ENCODE measurements at regions not wholly inside any gene's neighbourhood (a gene's known extent, or its start where the extent isn't known, plus 50 kb on each side); places are given as distances from the start of the nearest gene placed in this dataset.
"Not testable (repeated sequence)": the region's sequence is repeated elsewhere in the genome, so short reads cannot be mapped to it uniquely, and the experiment has no call there.

DNA sequence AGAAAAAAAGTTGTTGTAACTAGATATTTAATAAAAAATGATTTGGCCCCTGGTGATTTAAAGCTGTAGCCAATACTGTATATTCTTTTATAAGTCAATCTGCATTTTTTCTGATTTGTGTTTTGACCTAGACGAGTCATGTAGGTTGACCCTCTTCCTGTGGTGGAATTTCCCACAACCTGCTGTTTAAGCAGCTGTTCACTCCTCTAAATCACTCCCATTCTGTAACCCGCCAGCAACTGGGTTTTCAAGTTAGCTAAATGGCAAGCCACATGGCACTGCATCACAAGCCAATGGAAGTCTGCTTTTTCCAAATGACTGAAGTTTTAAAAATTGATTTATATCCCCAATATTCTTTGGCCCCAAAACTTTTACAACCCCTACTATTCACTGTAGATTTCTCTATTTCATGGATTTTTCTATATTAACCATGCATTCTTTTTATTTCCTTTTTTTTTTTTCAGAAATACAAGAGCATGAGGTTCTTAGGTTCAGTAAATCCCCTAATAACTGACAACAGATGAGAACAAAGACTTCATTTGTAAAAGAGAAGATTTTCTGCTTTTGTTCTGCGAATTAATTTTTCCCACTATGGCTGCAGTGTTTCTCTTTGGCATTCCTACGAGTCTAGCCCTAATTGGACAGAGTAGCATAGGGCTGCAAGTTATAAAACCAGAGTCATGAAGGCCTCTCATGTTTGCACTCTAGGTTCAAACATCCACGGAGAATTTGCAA, 184.5 kb upstream of the TLE4 start:
- peak; percentile 26 for DNase-seq (ENCODE audit: low spot score)

DNA sequence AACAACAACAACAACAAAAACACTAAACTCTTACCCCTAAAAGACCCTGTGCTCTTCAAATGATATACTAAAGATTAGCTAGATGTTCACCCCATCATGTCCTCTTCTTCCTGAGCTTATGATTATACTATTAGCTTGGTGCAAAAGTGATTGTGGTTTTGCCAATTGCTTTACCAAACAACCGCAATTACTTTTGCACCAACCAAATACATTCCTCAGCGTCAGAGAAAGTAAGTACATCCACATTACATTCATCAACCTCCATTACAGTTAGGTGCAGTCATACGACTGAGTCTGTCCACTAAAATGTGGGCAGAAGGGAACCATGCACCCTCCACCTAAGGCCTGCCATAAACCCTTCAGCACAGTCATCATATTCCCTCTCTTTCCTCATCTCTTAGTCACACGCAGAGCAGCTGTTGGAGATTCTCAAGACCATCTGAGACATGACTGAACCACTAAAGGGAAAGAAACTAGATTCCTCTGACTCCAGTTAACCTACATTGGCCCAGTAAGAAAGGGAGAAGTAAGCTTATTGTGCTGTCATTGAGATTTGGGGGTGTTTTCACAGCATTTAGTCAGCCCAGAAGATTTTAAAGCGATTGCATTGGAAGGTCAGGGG, 181.6 kb upstream of the TLE4 start:
- DNase-seq (ENCODE audit: low spot score), result no peak

DNA sequence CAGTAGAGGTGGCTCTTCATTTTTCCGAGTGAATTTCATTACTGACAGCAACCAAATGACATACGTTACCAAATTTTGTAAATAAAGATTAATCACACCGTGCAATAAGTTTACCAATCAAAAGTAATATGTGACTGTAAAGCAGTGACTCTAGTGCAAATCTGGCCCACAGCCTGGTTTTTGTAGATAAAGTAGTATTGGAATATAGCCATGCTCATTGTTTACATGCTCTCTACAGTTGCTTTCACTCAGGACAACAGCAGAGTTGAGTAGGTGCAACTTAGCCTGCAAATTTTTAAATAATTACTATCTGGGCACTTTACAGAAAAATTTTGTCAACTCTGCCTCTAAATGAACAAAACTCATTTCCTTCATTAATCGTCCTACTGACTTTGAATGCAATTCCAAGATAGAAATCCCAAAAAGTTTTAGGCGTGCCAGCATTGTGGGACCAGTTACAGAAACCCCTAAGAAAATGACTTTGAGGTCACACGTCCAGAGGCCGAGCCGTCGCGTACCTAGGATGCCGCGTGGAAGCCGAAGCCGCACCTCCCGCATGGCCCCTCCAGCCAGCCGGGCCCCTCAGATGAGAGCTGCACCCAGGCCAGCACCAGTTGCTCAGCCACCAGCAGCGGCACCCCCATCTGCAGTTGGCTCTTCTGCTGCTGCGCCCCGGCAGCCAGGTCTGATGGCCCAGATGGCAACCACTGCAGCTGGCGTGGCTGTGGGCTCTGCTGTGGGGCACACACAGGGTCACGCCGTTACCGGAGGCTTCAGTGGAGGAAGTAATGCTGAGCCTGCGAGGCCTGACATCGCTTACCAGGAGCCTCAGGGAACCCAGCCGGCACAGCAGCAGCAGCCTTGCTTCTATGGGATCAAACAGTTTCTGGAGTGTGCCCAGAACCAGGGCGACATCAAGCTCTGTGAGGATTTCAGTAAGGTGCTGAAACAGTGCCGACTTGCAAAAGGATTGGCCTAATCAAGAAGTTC, 180.7 kb upstream of the TLE4 start:
- no peak for DNase-seq (ENCODE audit: low spot score)

DNA sequence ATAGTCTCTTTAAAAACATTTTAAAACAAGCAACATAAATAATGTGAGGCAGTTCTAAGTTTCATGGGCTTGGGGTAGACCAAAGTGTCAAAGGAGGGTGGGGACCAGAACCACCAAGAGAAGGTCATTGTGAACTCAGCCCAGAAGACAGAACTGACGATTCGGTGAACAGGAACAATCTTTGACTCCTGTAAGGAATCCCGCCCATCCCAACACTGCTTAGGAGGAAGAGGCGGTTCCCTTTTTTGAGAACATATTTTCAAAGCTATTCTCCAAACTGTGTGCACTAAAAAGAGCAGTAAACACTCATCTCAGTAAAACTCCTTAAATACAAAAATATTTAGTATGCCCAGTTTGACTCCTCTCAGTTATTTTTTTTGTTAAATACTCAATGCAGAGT, 176.5 kb upstream of the TLE4 start:
- DNase-seq (ENCODE audit: low spot score), result no peak

DNA sequence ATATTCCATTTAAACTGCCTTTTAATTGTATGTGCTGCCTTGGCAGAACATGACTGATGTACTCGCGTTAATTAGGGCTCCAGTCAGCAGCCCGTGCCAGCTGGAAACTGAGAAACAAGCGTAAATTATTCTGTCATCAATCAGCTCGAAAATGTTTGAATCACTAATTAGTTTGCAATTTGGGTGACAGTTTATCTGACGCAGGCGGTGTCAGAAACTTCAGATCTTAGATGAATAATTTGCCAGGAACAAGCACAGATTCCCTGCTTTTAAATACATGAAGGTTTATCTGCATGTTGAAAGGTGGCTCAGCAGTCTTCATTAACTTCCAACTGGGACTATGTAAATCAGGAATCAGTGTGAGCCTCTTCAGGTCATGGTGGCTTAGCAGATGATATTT, 176.0 kb upstream of the TLE4 start:
- DNase-seq (ENCODE audit: low spot score), result no peak

DNA sequence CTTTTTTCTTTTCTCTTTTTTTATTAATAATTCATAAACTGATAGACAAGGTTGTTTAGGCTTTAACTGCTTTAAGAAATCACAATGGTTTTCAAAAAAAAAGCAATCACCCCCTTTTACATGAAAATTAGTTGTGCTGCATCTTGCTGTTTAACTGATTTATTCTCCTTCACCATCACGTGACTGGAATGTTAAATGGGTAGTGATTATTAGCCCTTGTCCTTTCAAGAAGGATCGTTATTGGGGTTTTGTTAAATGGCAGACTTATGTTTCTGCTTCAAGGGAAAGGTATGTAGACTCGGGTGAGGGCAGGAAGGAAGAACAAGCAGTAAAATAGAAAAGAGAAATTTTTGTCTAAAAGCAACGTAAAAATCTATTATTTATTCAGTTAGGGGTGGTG, 175.6 kb upstream of the TLE4 start:
- no peak for DNase-seq (ENCODE audit: low spot score)

DNA sequence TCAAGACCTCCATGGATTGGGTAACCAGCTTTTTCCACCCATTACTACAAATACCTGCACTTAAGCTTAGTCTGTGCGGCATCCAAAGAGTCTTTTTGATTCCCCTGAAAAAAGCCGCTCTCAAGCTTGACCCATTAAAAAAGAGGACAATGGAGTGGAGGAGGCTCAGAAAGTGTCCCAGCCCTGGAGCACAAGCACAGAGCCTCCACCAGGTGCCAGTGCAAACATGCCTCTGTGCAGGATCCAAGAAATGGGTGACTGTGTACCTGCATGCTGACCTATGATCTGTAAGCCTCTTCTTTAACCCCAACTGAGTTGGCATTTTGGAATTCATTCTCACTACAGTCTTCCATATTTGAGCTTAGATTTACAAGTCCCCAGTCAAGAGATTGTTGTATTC, 168.3 kb upstream of the TLE4 start:
- DNase-seq (ENCODE audit: low spot score), result no peak

DNA sequence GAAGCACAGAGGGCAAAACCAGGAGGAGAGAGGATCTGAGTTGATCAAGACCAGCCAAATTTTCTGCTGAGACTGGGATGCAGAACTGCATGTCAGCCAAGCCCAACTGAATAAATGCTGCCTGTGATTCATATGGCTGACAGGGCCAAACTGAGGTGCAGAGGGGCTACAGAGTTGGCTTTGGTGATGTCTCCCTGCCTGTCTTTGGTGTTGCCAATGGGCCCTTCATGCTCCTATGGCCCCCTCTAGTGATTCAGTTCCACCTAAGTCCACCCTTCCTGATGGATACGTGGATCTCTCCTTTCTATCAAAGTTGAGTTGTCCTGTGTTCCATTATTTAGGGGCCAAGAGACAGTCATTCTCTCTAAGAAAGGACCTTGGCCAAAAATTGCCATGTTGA, 163.6 kb upstream of the TLE4 start:
- DNase-seq (ENCODE audit: low spot score), result no peak

DNA sequence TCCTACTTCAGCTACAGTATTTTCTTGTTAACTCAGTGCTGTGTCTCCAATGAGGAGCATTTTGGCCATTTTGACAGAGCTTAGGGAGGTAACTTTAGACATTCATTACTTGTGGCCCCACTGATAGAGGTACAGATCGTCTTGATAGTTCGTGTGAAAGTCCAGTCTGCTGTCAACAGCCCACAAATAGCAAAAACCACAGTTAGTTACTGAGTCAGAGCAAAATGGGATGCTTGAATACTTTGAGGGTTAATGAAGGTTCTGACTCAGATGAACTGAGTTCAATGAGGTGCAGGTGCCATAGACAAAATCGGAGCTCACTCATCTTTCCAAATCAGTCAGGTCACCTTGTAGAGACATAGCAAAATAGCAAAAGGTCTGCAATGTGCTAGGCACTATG, 163.1 kb upstream of the TLE4 start:
- DNase-seq (ENCODE audit: low spot score), result no peak

DNA sequence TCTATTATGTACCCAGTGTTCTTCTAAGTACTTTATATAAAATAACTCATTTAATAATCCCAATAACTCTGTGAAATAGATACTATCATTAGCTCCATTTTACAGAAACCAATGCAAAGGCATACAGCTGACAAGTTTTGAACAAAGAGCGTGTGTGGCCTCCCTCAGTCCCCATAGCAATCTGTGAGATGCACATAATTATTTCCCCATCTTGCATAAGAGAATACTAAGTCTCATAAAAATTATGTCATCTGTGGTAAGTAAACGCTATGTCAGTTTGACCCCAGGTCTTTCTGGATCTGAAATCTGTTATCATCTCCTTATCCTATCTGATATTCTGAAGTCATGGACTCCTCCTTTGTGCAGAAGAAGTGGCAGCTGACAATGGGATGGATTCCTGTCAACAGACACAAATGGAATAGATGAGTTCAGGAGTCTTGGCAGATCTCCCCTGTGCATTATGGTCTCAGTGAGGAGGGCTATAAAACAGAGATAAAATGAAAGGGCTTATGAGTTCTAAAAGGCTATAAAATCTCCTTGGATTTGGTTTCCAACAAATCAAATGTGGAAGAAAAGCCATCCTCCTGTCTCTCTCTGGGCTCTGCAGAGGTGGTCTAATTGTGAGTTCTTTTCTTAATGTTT, 162.5 kb upstream of the TLE4 start:
- DNase-seq (ENCODE audit: low spot score), result no peak

DNA sequence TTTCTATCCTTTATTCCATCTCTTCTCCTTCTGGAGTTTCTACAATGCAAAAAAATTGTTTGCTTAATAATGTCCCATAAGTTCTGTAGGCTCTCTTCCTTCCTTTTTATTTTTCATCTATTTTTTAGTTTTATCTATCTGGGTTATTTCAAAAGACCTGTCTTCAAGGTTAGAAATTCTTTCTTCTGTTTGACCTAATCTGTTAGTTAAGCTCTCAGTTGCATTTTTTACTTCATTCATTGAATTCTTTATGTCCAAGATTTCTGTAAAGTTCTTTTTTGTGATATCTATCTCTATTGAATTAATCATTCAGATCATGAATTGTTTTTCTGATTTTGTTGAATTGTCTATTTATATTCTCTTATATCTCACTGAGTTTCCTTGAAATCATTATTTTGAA, 145.9 kb upstream of the TLE4 start:
- no peak for DNase-seq (ENCODE audit: low spot score)

DNA sequence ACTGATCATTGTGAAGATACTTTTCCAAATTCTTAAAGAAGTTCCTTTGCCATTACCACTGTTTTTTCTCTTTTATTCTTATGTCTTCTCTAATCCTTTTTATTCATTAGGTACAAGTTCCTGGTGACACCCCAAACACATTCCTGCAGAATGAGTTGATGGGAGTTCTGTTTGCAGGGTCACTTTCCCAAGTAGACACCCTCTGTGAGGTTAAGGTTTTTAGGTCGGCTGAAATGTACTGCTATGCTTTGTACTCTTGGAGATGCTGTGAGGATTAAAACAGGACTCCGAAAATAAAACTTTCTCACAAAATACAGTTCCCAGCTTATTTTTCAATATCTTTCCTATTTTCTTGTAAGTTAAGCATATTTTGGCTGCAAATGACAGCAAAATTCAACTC, 143.3 kb upstream of the TLE4 start:
- DNase-seq (ENCODE audit: low spot score), result no peak

DNA sequence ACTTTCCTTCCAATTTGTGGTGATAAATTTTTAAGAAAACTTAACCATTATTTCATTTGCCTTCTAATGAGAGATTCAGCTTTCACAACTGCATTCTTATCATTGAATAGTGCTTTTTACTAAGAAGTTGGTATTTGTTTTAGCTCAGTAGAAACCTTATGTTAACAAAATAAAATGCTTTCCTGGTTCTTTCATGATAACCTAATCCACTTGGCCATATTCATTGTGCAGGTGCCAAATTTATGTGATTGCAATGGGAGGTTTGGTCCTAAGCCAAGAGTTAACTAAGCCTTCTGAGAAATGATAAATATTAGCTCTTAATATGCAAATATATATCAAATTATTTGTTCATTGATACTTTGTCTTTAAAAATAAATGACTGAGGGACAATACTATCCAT, 141.1 kb upstream of the TLE4 start:
- no peak for DNase-seq (ENCODE audit: low spot score)

DNA sequence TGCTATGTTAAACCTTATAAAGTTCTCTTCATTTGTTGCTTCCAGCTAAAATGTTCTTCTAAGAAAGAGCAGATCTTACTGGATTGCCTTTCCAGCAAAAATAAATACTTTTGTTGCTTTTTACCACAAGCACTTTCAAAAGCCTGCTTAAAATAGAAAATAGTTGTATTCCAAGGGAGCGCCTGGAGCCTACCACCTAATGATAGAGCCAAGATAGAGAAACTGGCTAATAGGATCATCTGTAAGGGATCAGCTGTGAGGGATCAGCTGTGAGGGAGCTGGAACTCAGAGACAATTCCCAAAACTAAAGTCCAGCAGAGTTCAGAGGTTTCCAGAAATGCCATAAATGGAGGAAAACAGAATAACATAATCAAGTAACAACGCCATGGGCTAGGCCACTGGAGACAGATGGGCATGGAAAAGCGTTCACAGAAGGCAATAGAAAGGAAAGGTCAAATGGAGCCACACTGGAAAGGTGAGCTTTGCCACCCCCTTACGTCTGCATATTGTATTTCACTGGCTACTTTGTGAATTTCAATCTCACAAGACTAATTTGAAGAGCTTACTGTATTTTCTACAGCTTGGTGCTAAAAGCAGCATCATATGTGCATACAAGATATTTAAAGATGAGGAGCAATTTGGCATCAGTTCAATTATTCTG, 140.6 kb upstream of the TLE4 start:
- DNase-seq (ENCODE audit: low spot score), result peak; percentile 17

DNA sequence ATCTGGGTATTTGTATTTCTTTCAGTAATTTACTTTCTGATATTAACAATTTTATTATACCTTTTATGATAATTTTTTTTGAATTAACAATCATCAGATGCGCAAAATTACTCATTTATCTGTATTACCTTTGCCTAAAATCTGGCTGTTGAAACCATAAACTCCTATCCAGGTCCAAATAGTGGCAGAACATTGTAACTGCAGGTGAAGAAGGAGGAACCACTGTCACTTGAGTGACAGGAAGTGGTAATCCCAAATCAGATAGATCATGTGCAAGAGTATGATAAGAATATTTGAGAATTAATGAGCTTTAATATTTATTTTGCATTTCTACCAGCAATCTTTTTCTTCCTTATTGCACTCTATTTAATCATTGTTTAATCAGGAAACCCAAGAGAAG, 139.3 kb upstream of the TLE4 start:
- DNase-seq (ENCODE audit: low spot score), result peak; percentile 48

DNA sequence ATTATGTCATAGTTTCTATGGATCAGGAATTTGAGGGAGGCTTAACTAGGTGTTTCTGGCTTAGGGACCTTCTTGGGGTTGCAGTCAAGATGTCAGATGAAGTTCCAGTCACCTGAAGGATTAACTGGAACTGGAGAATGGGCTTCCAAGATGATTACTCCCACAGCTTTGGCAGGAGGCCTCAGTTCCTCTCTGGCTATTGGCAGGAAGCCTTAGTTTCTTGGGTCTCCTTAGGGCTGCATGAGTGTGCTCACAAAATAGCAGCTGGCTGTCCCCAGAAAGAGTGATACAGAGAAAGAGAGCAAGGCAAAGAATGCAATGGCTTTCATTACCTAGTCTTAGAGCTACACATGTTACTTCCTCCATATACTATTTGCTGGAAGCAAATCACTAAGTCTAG, 138.1 kb upstream of the TLE4 start:
- no peak for DNase-seq (ENCODE audit: low spot score)

DNA sequence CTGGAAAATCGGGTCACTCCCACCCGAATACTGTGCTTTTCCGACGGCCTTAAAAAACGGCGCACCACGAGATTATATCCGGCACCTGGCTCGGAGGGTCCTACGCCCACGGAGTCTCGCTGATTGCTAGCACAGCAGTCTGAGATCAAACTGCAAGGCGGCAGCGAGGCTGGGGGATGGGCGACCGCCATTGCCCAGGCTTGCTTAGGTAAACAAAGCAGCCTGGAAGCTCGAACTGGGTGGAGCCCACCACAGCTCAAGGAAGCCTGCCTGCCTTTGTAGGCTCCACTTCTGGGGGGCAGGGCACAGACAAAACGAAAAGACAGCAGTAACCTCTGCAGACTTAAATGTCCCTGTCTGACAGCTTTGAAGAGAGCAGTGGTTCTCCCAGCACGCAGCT, 132.5 kb upstream of the TLE4 start:
- not testable (repeated sequence) for DNase-seq (ENCODE audit: low spot score)

DNA sequence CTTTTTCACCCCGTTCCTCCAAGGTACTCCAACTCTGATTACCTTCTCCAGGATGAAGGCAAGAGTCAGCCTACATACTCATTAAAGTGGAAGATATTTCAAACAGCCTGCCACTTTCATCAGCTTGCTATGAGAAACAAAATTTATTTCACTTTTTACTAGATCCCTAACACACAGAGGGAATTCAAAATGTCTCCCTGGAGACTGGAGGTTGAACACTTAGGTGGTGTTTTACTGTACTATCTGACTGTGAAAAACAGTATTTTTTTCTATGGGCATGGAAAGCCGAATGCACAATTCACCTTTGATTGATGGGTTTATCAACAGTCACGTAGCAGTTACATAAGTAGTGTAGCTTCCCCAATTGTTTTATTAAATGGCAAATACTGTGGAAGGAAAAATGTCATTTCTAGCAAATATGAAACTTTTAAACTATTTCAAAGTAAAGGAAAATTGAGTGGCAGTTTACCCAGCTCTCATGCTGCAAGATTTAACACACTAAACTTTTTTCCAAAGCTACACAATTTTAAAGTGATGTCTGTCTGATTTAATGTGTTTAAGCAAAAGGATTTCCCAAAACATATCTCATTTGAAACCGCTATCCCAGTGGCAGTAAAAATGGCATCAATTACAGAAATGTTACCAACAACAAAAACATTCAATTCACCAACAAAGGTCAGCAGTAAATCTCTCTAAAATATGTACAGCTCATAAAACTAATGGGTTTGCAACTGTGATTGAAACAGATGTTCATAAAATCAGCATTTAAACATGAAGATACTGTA, 125.0 kb upstream of the TLE4 start:
- DNase-seq (ENCODE audit: low spot score), result no peak

DNA sequence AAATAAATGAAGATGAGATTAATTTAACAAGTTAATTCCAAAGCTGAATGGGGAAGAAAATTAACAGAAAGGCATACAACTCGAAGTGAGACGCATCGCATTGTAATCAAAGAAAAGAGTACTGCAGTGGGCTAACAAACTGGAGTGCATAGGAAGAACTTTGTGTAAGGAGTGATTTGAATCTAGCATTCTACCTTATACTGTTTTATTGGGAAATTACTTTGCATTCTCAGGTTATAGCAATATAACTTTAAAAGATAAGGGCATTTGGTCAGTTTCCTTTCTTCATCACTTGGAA, 124.5 kb upstream of the TLE4 start:
- no peak for DNase-seq (ENCODE audit: low spot score)

DNA sequence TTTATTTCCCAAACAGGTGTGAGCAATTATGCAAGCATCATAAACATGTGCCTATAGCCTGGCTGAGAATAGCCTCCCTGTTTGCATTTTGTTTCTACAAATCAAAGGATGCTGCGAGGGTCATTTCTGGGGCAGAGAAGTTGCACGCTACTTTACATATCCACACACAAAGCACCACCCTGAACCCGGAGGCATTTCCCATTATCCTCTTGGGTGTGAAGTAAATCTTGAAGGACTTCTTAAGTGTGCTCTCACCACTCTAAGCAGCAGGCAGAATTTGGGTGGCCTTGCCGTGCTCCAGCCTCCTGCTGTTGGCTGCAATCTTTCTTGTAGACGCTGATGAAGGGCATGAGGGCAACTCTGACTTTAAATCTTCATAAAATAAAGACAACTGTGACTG, 124.0 kb upstream of the TLE4 start:
- DNase-seq (ENCODE audit: low spot score), result no peak

DNA sequence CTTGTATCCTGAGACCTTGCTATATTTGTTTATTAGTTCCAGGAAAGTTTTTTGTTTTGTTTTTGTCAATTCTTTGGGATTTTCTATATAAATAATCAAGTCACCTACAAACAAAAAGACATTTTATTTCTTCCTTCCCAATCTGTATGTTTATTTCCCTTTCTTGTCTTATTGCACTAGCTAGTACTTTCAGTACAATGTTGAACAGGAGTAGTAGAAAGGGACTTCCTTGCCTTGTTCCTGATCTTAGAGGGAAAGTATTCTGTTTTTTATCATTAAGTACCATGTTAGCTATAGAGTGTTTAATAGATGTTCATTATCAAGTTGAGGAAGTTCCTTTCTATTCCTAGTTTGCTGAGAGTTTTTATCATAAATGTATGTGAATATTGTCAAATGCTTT, 119.5 kb upstream of the TLE4 start:
- DNase-seq (ENCODE audit: low spot score), result no peak
